HL-60 (cell line): ENCODE measurements at regions not wholly inside any gene's neighbourhood (a gene's known extent, or its start where the extent isn't known, plus 50 kb on each side); places are given as distances from the start of the nearest gene placed in this dataset.

Experiments used
- DNase-seq, 2 experiments: peaks; one replicate each; pipeline ENCODE4 v3.0.0-alpha.2; 2010 to 2020; ENCODE audit warnings: low read depth in 1 of 2, low spot score in 1 of 2
- H3K27ac ChIP-seq: fragments of 250-450 bp; sonication (Bioruptor Pico); replicated peaks from 2 replicates; pipeline ENCODE4 v1.5.1; 2020; ENCODE audit warnings: mild to moderate bottlenecking, moderate library complexity
- H3K27me3 ChIP-seq: fragments of 250-450 bp; sonication (Bioruptor Pico); 2 replicates; pipeline ENCODE4 v1.5.1; 2021; ENCODE audit warnings: mild to moderate bottlenecking, moderate library complexity; ENCODE audit not compliant: insufficient read depth, poor library complexity, severe bottlenecking
- H3K4me3 ChIP-seq: replicated peaks from 2 replicates; pipeline ENCODE4 v1.5.1; 2011; ENCODE audit warnings: mild to moderate bottlenecking, control low read depth, low read length; ENCODE audit not compliant: insufficient read depth
- CTCF ChIP-seq: IDR thresholded peaks from one replicate; pipeline ENCODE4 v1.5.1; 2011; ENCODE audit warnings: low read length, control low read depth, inconsistent platforms; ENCODE audit not compliant: insufficient read depth
- GABPA ChIP-seq: IDR thresholded peaks from 2 replicates; pipeline ENCODE4 v1.6.1; 2012; ENCODE audit warnings: low read depth
- POLR2AphosphoS5 ChIP-seq: IDR thresholded peaks from 2 replicates; pipeline ENCODE4 v1.6.1; 2012; ENCODE audit warnings: low read depth
- REST ChIP-seq: IDR thresholded peaks from 2 replicates; pipeline ENCODE4 v1.6.1; 2012; ENCODE audit warnings: low read depth; ENCODE audit not compliant: insufficient replicate concordance
- SPI1 ChIP-seq: IDR thresholded peaks from 2 replicates; pipeline ENCODE4 v1.6.1; 2012; ENCODE audit warnings: low read depth, mild to moderate bottlenecking, borderline replicate concordance

GRCh38 chrX:63566856-63567255 is 215.7 kb upstream of the SPIN4 start:
- H3K4me3 ChIP-seq = no peak overlapping the region
- TF ChIP-seq GABPA = no peak
- H3K27me3 ChIP-seq = no peaks in the 10 kb centered on the region
- H3K27ac ChIP-seq = no peak overlapping the region
- no peak for DNase-seq

GRCh38 chrX:63561425-63561824 is 210.3 kb upstream of the SPIN4 start:
- Histone ChIP-seq H3K27ac (peak overlapping the region; percentile 61), H3K27me3 (no peaks in the 10 kb centered on the region), H3K4me3 (peak overlapping the region; percentile 68)
- TF ChIP-seq SPI1 (no peak), REST (no peak)
- no peak for DNase-seq

GRCh38 chrX:63560601-63561218 is 209.6 kb upstream of the SPIN4 start:
- peak overlapping the region; percentile 68 for H3K4me3 ChIP-seq
- peak; percentile 67 to 74 for DNase-seq
- peak overlapping the region; percentile 61 for H3K27ac ChIP-seq
- no peak for TF ChIP-seq REST
- no peak for TF ChIP-seq SPI1
- TF ChIP-seq CTCF = no peak
- peak; percentile 43; the same call in 1 of the 2 replicates for TF ChIP-seq POLR2AphosphoS5
- peak; percentile 72 for TF ChIP-seq GABPA
- no peaks in the 10 kb centered on the region for H3K27me3 ChIP-seq

- no peaks in the 10 kb centered on the region for H3K27me3 ChIP-seq
- TF ChIP-seq GABPA = no peak
- no peak for TF ChIP-seq CTCF
- no peak for TF ChIP-seq SPI1
- no peak for TF ChIP-seq REST
- TF ChIP-seq POLR2AphosphoS5 = no peak
- no peak overlapping the region for H3K27ac ChIP-seq
- H3K4me3 ChIP-seq = no peak overlapping the region
- no peak for DNase-seq
These were observed 200.7 kb upstream of the SPIN4 start for GRCh38 chrX:63551856-63552255.
